TTC549 (cell line): ENCODE measurements at regions not wholly inside any gene's neighbourhood (a gene's known extent, or its start where the extent isn't known, plus 50 kb on each side); places are given as distances from the start of the nearest gene placed in this dataset.

ENCODE experiments used
- FAIRE-seq: peaks from 2 replicates; lab custom pipeline; 2012; peaks lifted over from hg19 to GRCh38; lab: Jason Lieb, UNC

- FAIRE-seq: no peak
Observed at GRCh38 chr12:34291426-34291901, 269.2 kb downstream of the ALG10 start.

DNA sequence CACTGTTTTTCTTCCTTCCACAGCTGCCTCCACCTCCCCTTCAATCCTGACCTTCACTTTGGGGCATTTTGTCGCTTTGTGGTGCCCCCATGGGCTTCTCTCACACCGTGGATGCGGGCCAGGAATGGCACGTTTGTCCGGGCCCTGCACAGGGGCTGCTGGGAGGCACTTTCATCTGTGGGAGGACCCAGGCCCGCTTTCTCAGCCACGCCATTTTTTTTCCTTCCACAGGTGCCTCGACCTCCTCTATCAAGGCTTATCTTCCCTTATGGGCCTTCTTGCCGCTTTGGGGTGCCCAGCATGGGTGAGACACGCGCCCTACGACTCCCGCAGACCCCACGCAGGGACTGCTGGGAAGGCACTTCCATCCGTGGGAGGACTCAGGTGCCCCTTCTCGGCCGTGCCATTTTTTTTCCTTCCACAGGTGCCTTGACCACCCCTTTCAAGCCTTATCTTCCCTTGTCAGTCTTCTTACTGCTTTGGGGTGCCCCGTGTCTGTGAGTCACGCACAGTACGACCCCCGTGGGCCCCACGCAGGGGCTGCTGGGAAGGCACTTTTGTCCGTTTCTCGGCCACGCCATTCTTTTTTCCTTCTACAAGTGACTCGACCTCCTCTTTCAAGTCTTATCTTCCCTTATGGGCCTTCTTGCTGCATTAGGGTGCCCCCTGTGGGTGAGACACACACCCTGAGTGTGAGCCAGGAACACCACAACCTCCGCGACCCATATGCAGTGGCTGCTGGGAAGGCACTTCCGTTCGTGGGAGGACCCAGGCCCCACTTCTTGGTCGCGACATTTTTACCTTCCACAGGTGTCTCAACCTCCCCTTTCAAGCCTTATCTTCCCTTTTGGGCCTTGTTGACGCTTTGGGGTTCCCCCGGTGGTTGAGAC, 270.7 kb downstream of the ALG10 start:
- no peak for FAIRE-seq

GRCh38 chr12:34294137-34294536, 271.8 kb downstream of the ALG10 start:
- no peak for FAIRE-seq

- FAIRE-seq: no peak
Observed at GRCh38 chr12:34294671-34295365, 272.5 kb downstream of the ALG10 start.

DNA sequence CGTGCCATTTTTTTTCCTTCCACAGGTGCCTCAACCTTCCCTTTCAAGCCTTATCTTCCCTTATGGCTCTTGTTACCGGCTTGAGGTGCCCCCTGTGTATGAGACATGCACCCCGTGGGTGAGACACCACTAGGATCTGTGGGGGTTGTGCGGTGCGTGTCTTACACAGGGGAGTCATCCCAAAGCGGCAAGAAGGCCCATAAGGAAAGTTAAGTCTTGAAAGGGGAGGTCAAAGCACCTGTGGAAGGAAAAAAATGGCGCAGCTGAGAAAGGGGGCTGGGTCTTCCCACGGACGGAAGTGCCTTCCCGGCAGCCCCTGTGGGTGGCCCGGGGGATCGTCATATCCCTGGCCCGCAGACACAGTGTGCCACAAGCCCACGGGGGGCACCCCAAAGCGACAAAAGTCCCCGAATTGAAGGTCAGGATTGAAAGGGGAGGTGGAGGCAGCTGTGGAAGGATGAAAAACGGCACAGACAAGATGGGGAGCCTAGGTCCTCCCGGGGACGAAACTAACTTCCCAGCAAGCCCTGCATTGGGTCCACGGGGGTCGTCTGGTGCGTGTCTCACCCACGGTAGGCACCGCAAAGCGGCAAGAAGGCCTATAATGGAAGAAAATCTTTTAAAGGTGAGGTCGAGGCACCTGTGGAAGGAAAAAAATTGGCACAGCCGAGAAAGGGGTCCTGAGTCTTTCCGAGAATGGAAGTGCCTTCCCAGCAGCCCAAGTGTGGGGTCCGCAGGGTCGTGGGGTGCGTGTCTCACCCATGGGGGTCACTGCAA, 273.3 kb downstream of the ALG10 start:
- FAIRE-seq: no peak

DNA sequence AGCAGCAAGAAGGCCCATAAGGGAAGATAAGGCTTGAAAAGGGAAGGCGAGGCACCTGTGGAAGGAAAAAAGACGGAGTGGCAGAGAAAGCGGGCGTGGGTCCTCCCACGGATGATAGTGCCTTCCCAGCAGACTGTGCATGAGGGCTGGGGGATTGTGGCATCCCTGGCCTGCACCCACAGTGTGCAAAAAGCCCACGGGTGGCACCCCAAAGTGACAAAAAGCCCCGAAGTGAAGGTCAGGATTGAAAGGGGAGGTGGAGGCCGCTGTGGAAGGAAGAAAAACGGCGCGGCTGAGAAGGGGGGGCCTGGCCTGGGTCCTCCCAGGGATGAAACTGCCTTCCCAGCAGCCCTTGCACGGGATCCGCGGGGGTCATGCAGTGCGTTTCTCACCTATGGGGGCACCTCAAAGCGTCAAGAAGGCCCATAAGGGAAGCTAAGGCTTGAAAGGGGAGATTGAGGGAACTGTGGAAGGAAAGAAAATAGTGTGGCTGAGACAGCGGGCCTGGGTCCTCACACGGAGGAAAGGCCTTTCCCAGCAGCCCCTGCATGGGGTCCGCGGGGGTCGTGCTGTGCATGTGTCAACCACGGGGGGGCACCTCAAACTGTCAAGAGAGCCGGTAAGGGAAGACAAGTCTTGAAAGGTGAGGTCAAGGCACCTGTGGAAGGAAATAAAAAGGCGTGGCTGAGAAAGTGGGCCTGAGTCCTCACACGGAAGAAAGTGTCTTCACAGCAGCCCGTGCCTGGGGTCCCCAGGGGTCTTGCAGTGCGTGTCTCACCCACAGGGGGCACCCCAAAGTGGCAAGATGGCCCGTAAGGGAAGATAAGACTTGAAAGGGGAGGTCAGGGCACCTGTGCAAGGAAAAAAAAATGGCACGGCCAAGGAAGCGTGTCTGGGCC, 274.1 kb downstream of the ALG10 start:
- FAIRE-seq: no peak

GRCh38 chr12:34297126-34297789, 275.0 kb downstream of the ALG10 start:
- FAIRE-seq: no peak

DNA sequence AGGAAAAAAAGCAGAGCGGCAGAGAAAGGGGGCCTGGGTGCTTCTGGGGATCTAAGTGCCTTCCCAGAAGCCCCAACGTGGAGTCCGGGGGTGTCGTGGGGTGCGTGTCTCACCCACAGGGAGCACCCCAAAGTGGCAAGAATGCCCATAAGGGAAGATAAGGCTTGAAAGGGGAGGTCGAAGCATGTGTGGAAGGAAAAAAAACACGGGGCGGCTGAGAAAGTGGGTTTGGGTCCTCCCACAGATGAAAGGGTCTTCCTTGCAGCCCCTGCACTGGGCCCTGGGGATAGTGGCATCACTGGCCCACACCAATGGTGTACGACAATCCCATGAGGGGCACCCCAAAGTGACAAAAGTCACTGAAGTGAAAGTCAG, 275.5 kb downstream of the ALG10 start:
- FAIRE-seq: no peak

DNA sequence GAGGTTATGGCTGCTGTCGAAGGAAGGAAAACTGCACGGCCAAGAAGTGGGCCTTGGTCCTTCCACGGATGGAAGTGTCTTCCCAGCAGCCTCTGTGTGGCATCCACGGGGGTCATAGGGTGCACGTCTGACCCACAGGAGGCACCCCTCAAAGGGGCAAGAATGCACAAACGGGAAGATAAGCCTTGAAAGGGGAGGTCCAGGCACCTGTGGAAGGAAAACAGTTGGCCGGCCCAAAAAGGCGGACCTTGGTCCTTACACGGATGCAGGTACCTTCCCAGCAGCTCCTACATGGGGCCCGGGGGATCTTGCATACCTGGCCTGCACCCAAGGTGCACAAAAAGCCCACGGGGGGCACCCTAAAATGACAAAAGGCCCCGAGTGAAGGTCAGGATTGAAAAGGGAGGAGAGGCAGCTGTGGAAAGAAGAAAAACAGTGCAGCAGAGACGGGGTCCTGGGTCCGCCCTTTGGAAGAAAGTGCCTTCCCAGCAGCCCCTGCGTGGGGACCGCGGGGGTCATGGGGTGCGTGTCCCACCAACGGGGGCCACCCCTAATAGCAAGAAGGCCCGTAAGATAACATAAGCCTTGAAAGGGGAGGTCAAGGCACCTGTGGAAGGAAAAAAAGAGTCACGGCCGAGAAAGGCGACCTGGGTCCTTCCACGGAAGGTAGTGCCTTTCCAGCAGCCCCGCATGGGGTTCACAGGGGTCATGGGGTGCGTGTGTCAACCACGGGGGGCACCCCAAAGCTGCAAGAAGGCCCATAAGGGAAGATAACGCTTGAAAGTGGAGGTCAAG, 276.1 kb downstream of the ALG10 start:
- FAIRE-seq: no peak

GRCh38 chr12:34298971-34299801, 276.9 kb downstream of the ALG10 start:
- FAIRE-seq: no peak

DNA sequence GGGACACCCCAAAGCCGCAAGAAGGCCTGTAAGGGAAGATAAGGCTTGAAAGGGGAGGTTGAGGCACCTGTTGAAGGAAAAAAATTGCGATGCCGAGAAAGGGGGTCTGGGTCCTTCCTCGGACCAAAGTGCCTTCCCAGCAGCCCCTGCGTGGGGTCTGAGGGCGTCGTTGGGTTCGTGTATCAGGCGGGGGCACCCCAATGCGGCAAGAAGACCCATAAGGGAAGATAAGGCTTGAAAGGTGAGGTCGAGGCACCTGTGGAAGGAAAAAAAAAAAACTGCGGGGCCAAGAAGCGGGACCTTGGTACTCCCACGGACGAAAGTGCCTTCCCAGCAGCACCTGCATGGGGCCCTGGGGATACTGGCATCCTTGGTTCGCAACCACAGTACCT, 277.5 kb downstream of the ALG10 start:
- no peak for FAIRE-seq

DNA sequence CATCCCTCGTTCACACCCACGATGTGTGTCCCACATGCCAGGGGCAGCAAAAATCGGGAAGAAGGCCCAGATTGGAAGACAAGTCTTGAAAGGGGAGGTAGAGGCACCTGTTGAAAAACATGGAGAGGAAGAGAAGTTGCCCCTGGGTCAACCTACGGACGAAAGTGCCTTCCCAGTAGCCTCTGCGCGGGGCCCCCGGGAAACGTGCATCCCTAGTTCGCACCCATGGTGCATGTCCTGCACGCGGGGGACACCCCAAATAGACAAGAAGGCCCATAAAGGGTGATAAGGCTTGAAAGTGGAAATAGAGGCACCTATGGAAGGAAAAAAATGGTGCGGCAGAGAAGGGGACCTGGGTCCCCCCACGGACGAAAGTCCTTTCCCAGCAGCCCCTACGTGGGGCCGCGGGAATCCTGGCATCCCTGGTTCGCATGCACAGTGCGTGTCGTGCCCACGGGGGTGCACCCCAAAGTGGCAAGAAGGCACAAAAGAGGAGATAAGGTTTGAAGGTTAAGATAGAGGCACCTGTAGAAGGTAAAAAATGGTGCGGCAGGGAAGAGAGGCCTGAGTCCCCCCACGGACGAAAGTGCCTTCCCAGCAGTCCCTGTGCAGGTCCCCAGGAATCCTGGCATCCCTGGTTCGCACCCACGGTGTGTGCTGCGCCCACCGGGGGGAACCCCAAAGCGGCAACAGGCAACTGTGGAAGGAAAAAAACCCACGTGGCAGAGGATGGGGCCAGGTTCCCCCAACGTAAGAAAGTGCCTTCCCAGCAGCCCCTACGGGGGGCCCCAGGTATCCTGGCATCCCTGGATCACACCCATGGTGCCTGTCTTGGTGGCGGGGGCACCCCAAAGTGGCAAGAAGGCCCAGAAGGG, 278.3 kb downstream of the ALG10 start:
- FAIRE-seq: no peak

- FAIRE-seq: no peak
Observed at GRCh38 chr12:34301251-34302130, 279.2 kb downstream of the ALG10 start.

GRCh38 chr12:34302131-34302885, 280.0 kb downstream of the ALG10 start:
- no peak for FAIRE-seq

- FAIRE-seq: no peak
Observed at GRCh38 chr12:34303091-34303870, 281.0 kb downstream of the ALG10 start.

DNA sequence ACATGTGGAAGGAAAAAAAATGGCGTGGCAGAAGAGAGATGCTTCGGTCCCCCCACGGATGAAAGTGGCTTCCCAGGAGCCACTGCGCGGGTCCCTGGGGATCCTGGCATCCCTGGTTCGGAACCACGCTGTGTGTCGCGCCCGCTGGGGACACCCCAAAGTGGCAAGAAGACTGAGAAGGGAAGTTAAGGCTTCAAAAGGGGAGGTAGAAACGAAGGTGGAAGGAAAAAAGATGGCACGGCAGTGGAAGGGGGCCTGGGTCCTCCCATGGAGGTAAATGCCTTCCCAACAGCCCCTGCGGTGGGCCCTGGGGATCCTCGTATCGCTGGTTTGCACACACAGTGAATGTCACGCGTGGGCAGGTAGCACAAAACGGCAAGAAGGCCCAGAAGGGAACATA, 281.7 kb downstream of the ALG10 start:
- FAIRE-seq: no peak
